ENCODE measurements at regions not wholly inside any gene's neighbourhood (a gene's known extent, or its start where the extent isn't known, plus 50 kb on each side); places are given as distances from the start of the nearest gene placed in this dataset.

DNA sequence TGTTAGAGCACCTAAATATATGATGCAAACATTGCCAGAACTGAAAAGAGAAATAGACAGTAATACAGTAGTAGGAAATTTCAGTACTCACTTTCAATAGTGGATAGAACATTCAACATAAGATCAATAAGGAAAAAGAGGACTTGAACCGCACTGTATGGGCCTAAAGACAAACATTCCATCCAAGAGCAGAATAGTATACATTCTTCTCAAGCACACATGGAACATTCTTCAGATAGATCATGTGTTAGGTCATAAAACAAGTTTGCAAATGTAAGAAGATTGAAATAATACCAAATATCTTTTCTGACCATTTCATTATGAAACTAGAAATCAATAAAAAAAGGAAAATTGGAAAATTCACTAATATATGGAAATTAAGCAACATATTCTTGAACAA is 185.4 kb upstream of the FOXP2 start:
- no TSS peak for BruUV-seq (replicated peaks)
- Mint-ChIP-seq H3K4me1 (ENCODE audit: low read depth, unreplicated experiment) (no peaks in the 10 kb centered on the region), H3K36me3 (ENCODE audit: insufficient read depth, unreplicated experiment) (no peaks in the 10 kb centered on the region), H3K27ac (ENCODE audit: unreplicated experiment) (no peak overlapping the region), H3K4me3 (ENCODE audit: low read depth, unreplicated experiment) (no peak overlapping the region), H3K27me3 (ENCODE audit: unreplicated experiment) (no peaks in the 10 kb centered on the region), H3K9me3 (ENCODE audit: low read depth, unreplicated experiment) (peaks cover 5% of the 10 kb centered on the region)
- CTCF ChIA-PET = no interaction called here
- no peak for DNase-seq
- intact Hi-C loops (cut with micrococcal nuclease; ENCODE audit: unreplicated experiment) = no loop called here
- TF ChIP-seq, protein P1, sequence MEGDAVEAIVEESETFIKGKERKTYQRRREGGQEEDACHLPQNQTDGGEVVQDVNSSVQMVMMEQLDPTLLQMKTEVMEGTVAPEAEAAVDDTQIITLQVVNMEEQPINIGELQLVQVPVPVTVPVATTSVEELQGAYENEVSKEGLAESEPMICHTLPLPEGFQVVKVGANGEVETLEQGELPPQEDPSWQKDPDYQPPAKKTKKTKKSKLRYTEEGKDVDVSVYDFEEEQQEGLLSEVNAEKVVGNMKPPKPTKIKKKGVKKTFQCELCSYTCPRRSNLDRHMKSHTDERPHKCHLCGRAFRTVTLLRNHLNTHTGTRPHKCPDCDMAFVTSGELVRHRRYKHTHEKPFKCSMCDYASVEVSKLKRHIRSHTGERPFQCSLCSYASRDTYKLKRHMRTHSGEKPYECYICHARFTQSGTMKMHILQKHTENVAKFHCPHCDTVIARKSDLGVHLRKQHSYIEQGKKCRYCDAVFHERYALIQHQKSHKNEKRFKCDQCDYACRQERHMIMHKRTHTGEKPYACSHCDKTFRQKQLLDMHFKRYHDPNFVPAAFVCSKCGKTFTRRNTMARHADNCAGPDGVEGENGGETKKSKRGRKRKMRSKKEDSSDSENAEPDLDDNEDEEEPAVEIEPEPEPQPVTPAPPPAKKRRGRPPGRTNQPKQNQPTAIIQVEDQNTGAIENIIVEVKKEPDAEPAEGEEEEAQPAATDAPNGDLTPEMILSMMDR (IDR thresholded peaks at IDR 0.05; ENCODE audit: unreplicated experiment) = no peak

DNA sequence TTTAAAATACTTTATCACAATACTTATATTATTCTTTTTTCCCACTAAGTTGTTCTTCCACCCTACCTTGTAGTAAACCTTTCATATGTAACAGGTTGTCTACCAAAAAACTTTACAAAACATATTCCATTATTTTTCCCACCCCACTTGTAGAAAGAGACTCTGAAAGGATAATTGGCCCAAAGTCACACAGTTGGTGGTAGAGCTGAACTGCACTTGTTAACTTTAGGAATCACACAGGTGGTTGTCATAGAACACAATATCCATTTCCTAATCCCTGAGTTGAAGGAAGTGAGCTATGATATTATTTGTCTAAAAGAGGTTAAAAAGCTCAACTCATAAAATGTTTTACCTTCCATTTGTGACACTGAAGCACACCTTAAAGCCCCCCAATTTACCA is 188.8 kb upstream of the FOXP2 start:
- H3K27ac Mint-ChIP-seq (ENCODE audit: unreplicated experiment) = no peak overlapping the region
- TF ChIP-seq, protein P1 (IDR thresholded peaks at IDR 0.05; ENCODE audit: unreplicated experiment) = no peak
- no peaks in the 10 kb centered on the region for H3K4me1 Mint-ChIP-seq (ENCODE audit: low read depth, unreplicated experiment)
- no peaks in the 10 kb centered on the region for H3K36me3 Mint-ChIP-seq (ENCODE audit: insufficient read depth, unreplicated experiment)
- H3K27me3 Mint-ChIP-seq (ENCODE audit: unreplicated experiment) = no peaks in the 10 kb centered on the region
- DNase-seq = no peak
- intact Hi-C loops (cut with micrococcal nuclease; ENCODE audit: unreplicated experiment) = no loop called here
- peaks cover 5% of the 10 kb centered on the region for H3K9me3 Mint-ChIP-seq (ENCODE audit: low read depth, unreplicated experiment)
- no peak overlapping the region for H3K4me3 Mint-ChIP-seq (ENCODE audit: low read depth, unreplicated experiment)
- CTCF ChIA-PET = interaction anchor here (0.8 kb wide), 1 partner anchor 13 kb away, joined by 3 read pairs; no protein-coding TSS in a partner anchor
- no TSS peak for BruUV-seq (replicated peaks)

DNA sequence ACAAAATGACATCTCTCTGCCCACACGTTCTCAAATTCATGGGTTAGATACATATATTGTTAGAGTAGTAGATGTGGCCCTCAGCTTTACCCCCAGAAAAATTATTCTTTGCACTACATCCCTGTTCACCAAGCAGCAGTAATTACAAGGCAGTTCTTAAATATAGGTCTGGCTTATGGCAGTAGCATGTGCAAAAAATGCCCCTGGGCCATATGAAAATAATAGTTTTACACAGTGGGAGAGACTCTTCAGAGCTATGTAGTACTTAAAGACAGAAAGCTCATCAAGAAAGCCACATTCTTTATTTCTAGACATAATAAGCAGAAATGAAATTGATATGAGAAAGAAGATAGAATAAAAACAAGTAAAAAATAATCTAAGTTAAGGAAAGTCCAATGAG is 196.3 kb upstream of the FOXP2 start:
- Mint-ChIP-seq H3K4me3 (ENCODE audit: low read depth, unreplicated experiment) (no peak overlapping the region), H3K9me3 (ENCODE audit: low read depth, unreplicated experiment) (no peaks in the 10 kb centered on the region), H3K4me1 (ENCODE audit: low read depth, unreplicated experiment) (no peaks in the 10 kb centered on the region), H3K27ac (ENCODE audit: unreplicated experiment) (no peak overlapping the region), H3K36me3 (ENCODE audit: insufficient read depth, unreplicated experiment) (no peaks in the 10 kb centered on the region), H3K27me3 (ENCODE audit: unreplicated experiment) (no peaks in the 10 kb centered on the region)
- no peak for DNase-seq
- intact Hi-C loops (cut with micrococcal nuclease; ENCODE audit: unreplicated experiment) = loop anchor here (5.0 kb wide), 2 partner anchors 189 to 191 kb away; no protein-coding TSS in a partner anchor
- CTCF ChIA-PET = no interaction called here
- TF ChIP-seq, protein P1 (IDR thresholded peaks at IDR 0.05; ENCODE audit: unreplicated experiment) = no peak
- no TSS peak for BruUV-seq (replicated peaks)

DNA sequence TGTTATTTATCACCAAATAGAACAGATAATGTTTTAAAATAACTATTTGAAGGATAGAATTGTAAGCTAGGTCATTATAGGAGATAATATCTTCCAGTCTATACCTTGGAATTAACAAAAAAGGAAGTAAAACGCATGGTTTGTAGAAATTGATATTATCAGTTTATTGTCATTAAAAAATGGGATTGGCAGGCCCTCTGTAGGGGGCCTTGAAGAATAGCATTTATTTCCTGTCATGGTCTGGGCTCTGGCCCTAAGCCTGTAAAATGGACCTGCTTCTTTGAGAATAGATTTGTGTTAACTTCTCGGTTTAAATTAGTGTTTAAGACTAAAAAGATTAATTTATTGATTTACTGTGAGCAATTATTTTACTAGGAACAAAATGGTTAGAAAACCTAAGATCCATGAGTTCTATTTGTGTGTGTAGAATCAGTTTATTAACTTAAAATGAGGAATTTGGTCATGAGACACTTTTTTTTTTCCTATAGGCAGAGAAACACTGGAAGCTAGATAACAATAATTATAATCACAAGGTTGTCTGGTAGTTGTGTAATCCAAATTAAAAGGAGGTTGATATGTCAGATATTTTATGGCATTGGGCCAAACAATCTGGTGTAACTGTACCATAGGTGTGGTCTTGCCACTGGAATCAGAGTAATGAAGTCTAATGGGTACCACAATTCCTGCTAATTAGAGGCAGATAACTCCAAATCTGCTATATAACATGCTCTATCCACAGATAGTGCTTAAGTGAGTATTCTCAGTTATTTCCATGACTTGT is 197.4 kb upstream of the FOXP2 start:
- Mint-ChIP-seq H3K36me3 (ENCODE audit: insufficient read depth, unreplicated experiment) (no peaks in the 10 kb centered on the region), H3K4me1 (ENCODE audit: low read depth, unreplicated experiment) (no peaks in the 10 kb centered on the region), H3K4me3 (ENCODE audit: low read depth, unreplicated experiment) (no peak overlapping the region), H3K9me3 (ENCODE audit: low read depth, unreplicated experiment) (no peaks in the 10 kb centered on the region), H3K27ac (ENCODE audit: unreplicated experiment) (no peak overlapping the region), H3K27me3 (ENCODE audit: unreplicated experiment) (no peaks in the 10 kb centered on the region)
- CTCF ChIA-PET = interaction anchor here (0.7 kb wide), 1 partner anchor 136 kb away, joined by 4 read pairs; no protein-coding TSS in a partner anchor
- DNase-seq = no peak
- intact Hi-C loops (cut with micrococcal nuclease; ENCODE audit: unreplicated experiment) = loop anchor here (1.0 to 5.0 kb wide), 3 partner anchors 135 to 190 kb away; no protein-coding TSS in a partner anchor
- TF ChIP-seq, protein P1 (IDR thresholded peaks at IDR 0.05; ENCODE audit: unreplicated experiment) = no peak
- BruUV-seq (replicated peaks) = no TSS peak

Measured in Calu3 (cell line).